ENCODE measurements at regions not wholly inside any gene's neighbourhood (a gene's known extent, or its start where the extent isn't known, plus 50 kb on each side); places are given as distances from the start of the nearest gene placed in this dataset.

DNA sequence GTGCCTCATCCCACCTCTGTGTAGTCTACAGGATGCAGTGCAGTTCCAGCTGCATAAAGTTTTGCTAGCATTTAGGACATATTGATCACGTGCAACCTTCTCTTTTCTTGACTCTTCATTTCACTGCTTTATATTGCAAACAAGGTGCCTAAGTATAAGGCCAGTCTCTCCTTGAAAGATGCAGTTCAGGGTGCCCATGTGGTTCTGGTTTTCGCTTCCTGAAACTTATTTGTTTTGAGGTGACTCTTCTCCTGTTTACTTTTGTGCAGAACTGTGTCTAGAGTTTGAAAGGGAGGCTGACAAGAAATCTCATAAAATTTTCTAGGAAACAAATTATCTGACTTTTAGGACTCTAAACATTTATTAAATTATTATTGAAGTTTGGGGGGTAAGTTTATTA lies 189.9 kb downstream of the UBE2E3 start:
- Histone ChIP-seq H3K79me2 (ENCODE audit: insufficient read depth, low read length) (no peaks in the 10 kb centered on the region), H3K27ac (ENCODE audit: low read depth, low read length) (no peak overlapping the region), H3K27me3 (ENCODE audit: insufficient read depth, low read length) (no peaks in the 10 kb centered on the region), H3K4me1 (ENCODE audit: control insufficient read depth in 1 of 2, insufficient read depth in 2 of 2, low read length in 2 of 2) (no peaks in the 10 kb centered on the region), H3K9me2 (ENCODE audit: insufficient read depth) (no peaks in the 10 kb centered on the region), H3K9me3 (ENCODE audit: control insufficient read depth in 1 of 2, insufficient read depth in 1 of 2, low read depth in 1 of 2, low read length in 2 of 2) (no peaks in the 10 kb centered on the region), H3K4me2 (ENCODE audit: low read length) (no peak overlapping the region), H2AFZ (ENCODE audit: low read depth, low read length, poor library complexity, severe bottlenecking) (no peak overlapping the region), H4K20me1 (ENCODE audit: insufficient read depth) (no peaks in the 10 kb centered on the region), H3K4me3 (replicated peaks in 1 of 2; ENCODE audit: low read depth in 1 of 2, low read length in 2 of 2) (no peak overlapping the region), H3K36me3 (ENCODE audit: control insufficient read depth in 1 of 2, insufficient read depth in 2 of 2, low read length in 2 of 2) (no peaks in the 10 kb centered on the region), H3K9ac (ENCODE audit: low read length) (no peak overlapping the region)
- ChIA-PET RAD21 (ENCODE audit: low non-redundant PET in 1 of 2, low total read pairs in 2 of 2, uncharacterized antibody in 2 of 2, unreplicated experiment in 2 of 2) (no interaction called here), POLR2A (no interaction called here), CTCF (no interaction called here)
- DNase-seq (ENCODE audit: low read depth, low spot score) (no peak), ATAC-seq (no peak)
- BruUV-seq (replicated peaks): no TSS peak
- no peak for TF ChIP-seq EZH2phosphoT487 (IDR thresholded peaks at IDR 0.05; ENCODE audit: borderline replicate concordance)
- no peak for TF ChIP-seq EGR1 (IDR thresholded peaks at IDR 0.05; ENCODE audit: low read depth)
- no peak for TF ChIP-seq EZH2 (IDR thresholded peaks at IDR 0.05)
- no peak for TF ChIP-seq JUND (IDR thresholded peaks at IDR 0.05)
- TF ChIP-seq SIN3A (IDR thresholded peaks at IDR 0.05; ENCODE audit: low read depth): no peak
- TF ChIP-seq, protein P1, sequence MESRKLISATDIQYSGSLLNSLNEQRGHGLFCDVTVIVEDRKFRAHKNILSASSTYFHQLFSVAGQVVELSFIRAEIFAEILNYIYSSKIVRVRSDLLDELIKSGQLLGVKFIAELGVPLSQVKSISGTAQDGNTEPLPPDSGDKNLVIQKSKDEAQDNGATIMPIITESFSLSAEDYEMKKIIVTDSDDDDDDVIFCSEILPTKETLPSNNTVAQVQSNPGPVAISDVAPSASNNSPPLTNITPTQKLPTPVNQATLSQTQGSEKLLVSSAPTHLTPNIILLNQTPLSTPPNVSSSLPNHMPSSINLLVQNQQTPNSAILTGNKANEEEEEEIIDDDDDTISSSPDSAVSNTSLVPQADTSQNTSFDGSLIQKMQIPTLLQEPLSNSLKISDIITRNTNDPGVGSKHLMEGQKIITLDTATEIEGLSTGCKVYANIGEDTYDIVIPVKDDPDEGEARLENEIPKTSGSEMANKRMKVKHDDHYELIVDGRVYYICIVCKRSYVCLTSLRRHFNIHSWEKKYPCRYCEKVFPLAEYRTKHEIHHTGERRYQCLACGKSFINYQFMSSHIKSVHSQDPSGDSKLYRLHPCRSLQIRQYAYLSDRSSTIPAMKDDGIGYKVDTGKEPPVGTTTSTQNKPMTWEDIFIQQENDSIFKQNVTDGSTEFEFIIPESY (IDR thresholded peaks at IDR 0.05; ENCODE audit: extremely low read depth, insufficient replicate concordance, low read length): no peak
- TF ChIP-seq POLR2AphosphoS5 (IDR thresholded peaks at IDR 0.05; ENCODE audit: low read depth, low read length): no peak
- no peak for TF ChIP-seq TCF7L2 (IDR thresholded peaks at IDR 0.05; ENCODE audit: borderline replicate concordance, extremely low read depth, insufficient read depth, insufficient read length)
- intact Hi-C loops (cut with micrococcal nuclease): no loop called here

DNA sequence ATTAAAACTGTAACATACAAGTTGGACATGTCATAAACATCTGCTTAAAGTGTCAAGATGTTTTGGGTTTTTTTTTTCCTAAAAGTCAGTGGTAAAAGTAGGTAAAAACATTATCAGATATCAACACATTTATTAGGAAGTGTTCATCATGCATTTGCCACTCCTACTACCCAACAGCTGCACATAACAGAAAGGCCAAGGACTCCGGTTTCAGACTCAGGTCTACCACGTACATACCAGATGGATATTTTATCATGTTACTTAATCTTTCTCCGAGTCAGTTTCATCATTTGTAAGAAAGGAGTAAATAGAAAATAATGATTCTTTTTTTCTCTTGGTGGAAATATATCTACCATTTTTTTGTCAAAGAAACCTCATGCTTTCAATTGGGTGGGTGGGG lies 192.3 kb downstream of the UBE2E3 start:
- Histone ChIP-seq H4K20me1 (ENCODE audit: insufficient read depth) (no peaks in the 10 kb centered on the region), H3K4me1 (ENCODE audit: control insufficient read depth in 1 of 2, insufficient read depth in 2 of 2, low read length in 2 of 2) (no peaks in the 10 kb centered on the region), H3K4me2 (ENCODE audit: low read length) (no peak overlapping the region), H3K27me3 (ENCODE audit: insufficient read depth, low read length) (no peaks in the 10 kb centered on the region), H3K36me3 (ENCODE audit: control insufficient read depth in 1 of 2, insufficient read depth in 2 of 2, low read length in 2 of 2) (no peaks in the 10 kb centered on the region), H3K9ac (ENCODE audit: low read length) (no peak overlapping the region), H3K4me3 (replicated peaks in 1 of 2; ENCODE audit: low read depth in 1 of 2, low read length in 2 of 2) (no peak overlapping the region), H3K27ac (ENCODE audit: low read depth, low read length) (no peak overlapping the region), H3K79me2 (ENCODE audit: insufficient read depth, low read length) (no peaks in the 10 kb centered on the region), H3K9me2 (ENCODE audit: insufficient read depth) (no peaks in the 10 kb centered on the region), H2AFZ (ENCODE audit: low read depth, low read length, poor library complexity, severe bottlenecking) (no peak overlapping the region), H3K9me3 (ENCODE audit: control insufficient read depth in 1 of 2, insufficient read depth in 1 of 2, low read depth in 1 of 2, low read length in 2 of 2) (no peaks in the 10 kb centered on the region)
- BruUV-seq (replicated peaks): no TSS peak
- DNase-seq (ENCODE audit: low read depth, low spot score): no peak
- RAD21 ChIA-PET (ENCODE audit: low non-redundant PET in 1 of 2, low total read pairs in 2 of 2, uncharacterized antibody in 2 of 2, unreplicated experiment in 2 of 2): no interaction called here
- ATAC-seq: no peak
- POLR2A ChIA-PET: no interaction called here
- TF ChIP-seq POLR2AphosphoS5 (IDR thresholded peaks at IDR 0.05; ENCODE audit: low read depth, low read length) (no peak), CBX3 (IDR thresholded peaks at IDR 0.05; ENCODE audit: low read depth) (no peak), ZFX (IDR thresholded peaks at IDR 0.05) (no peak), SRF (IDR thresholded peaks at IDR 0.05; ENCODE audit: low read depth) (no peak)
- TF ChIP-seq, protein P2, sequence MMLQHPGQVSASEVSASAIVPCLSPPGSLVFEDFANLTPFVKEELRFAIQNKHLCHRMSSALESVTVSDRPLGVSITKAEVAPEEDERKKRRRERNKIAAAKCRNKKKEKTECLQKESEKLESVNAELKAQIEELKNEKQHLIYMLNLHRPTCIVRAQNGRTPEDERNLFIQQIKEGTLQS (IDR thresholded peaks at IDR 0.05): no peak
- TF ChIP-seq, protein P3, sequence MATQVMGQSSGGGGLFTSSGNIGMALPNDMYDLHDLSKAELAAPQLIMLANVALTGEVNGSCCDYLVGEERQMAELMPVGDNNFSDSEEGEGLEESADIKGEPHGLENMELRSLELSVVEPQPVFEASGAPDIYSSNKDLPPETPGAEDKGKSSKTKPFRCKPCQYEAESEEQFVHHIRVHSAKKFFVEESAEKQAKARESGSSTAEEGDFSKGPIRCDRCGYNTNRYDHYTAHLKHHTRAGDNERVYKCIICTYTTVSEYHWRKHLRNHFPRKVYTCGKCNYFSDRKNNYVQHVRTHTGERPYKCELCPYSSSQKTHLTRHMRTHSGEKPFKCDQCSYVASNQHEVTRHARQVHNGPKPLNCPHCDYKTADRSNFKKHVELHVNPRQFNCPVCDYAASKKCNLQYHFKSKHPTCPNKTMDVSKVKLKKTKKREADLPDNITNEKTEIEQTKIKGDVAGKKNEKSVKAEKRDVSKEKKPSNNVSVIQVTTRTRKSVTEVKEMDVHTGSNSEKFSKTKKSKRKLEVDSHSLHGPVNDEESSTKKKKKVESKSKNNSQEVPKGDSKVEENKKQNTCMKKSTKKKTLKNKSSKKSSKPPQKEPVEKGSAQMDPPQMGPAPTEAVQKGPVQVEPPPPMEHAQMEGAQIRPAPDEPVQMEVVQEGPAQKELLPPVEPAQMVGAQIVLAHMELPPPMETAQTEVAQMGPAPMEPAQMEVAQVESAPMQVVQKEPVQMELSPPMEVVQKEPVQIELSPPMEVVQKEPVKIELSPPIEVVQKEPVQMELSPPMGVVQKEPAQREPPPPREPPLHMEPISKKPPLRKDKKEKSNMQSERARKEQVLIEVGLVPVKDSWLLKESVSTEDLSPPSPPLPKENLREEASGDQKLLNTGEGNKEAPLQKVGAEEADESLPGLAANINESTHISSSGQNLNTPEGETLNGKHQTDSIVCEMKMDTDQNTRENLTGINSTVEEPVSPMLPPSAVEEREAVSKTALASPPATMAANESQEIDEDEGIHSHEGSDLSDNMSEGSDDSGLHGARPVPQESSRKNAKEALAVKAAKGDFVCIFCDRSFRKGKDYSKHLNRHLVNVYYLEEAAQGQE (IDR thresholded peaks at IDR 0.05; ENCODE audit: low read depth): no peak
- CTCF ChIA-PET: no interaction called here
- intact Hi-C loops (cut with micrococcal nuclease): no loop called here

Data from HCT116 (cell line).